Tibial nerve (tissue), 4 donors: ENCODE measurements at regions not wholly inside any gene's neighbourhood (a gene's known extent, or its start where the extent isn't known, plus 50 kb on each side); places are given as distances from the start of the nearest gene placed in this dataset.

ENCODE experiments used
- EP300 ChIP-seq, 2 donors: sonication (generic); formaldehyde crosslinking; IDR thresholded peaks; one replicate each; pipeline ENCODE4 v1.6.1; 2017; ENCODE audit warnings: antibody characterized with exemption in 2 of 2, mild to moderate bottlenecking in 1 of 2
- POLR2A ChIP-seq, 2 donors: fragments of 450-650 bp; IDR thresholded peaks; one replicate each; pipeline ENCODE4 v1.6.1; 2017; ENCODE audit warnings: antibody characterized with exemption in 2 of 2, mild to moderate bottlenecking in 2 of 2, moderate library complexity in 2 of 2
- TF ChIP-seq, protein P1 (sequence below), 5 experiments: fragments of 200-600 bp in 3 of 5; fragments of 450-650 bp in 2 of 5; sonication (generic) in 3 of 5; IDR thresholded peaks; one replicate each; pipeline ENCODE4 v1.5.1; 2016 to 2019; ENCODE audit warnings: antibody characterized with exemption in 5 of 5, mild to moderate bottlenecking in 3 of 5, moderate library complexity in 2 of 5

DNA sequence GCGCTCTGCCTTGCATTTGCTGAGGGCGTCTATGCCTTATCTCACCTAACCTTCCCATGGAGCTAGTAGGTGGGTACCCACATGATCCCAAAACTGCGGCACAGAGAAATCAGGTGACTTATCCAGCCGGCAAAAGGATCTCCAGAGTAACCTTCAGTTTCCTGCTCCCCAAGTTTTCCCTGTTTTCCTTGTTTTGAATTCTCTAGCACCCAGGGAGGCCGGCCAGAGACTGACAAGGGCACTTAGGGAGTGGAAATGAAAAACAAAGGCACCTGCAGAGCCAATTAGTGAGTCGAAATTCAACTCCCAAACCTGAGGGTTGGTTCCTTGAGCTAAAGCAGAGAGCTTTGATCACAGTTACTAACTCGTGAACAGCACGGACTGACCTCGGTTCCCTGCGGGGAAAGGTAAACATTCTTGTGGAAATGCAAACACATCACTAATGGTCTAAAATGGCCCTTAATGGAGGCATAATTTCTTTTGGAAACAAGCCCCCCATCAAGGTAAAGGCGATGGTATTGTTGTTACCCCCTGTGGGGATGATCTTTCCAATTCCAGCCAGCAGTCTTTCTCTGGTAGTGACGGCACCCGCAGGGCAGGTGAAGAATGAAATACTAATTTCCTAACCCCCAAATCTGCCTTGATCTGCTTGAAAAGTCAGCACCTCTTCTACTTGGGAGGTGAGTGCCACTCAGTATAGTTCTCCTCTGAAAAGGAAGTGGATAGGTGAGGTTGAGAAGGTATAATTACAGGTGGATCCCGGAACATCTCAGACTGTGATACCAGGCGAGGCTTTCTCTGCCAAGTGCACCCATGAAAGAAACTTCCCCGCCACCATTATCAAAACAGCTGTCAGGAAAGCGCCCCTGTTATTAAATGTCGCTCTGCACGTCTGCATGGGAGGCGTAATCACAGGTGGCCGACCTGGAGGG lies 365.6 kb upstream of the AUTS2 start:
- TF ChIP-seq, protein P1, sequence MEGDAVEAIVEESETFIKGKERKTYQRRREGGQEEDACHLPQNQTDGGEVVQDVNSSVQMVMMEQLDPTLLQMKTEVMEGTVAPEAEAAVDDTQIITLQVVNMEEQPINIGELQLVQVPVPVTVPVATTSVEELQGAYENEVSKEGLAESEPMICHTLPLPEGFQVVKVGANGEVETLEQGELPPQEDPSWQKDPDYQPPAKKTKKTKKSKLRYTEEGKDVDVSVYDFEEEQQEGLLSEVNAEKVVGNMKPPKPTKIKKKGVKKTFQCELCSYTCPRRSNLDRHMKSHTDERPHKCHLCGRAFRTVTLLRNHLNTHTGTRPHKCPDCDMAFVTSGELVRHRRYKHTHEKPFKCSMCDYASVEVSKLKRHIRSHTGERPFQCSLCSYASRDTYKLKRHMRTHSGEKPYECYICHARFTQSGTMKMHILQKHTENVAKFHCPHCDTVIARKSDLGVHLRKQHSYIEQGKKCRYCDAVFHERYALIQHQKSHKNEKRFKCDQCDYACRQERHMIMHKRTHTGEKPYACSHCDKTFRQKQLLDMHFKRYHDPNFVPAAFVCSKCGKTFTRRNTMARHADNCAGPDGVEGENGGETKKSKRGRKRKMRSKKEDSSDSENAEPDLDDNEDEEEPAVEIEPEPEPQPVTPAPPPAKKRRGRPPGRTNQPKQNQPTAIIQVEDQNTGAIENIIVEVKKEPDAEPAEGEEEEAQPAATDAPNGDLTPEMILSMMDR (IDR thresholded peaks at IDR 0.05): no peak
- TF ChIP-seq EP300 (IDR thresholded peaks at IDR 0.05) (no peak), POLR2A (IDR thresholded peaks at IDR 0.05) (no peak)
